ENCODE measurements at regions not wholly inside any gene's neighbourhood (a gene's known extent, or its start where the extent isn't known, plus 50 kb on each side); places are given as distances from the start of the nearest gene placed in this dataset.

- TF ChIP-seq CTCF (IDR thresholded peaks at IDR 0.05; ENCODE audit: insufficient read depth, low read length) (no peak), POLR2AphosphoS5 (IDR thresholded peaks at IDR 0.05; ENCODE audit: low read depth) (no peak)
Measured at GRCh38 chr4:18292411-18292810, 270.9 kb upstream of the LCORL start.

Measured in HL-60 (cell line).